DND-41 (cell line): ENCODE measurements at regions not wholly inside any gene's neighbourhood (a gene's known extent, or its start where the extent isn't known, plus 50 kb on each side); places are given as distances from the start of the nearest gene placed in this dataset.

Source experiments
- ATAC-seq: fragments of 200-7000 bp; cut with Tn5 transposase; 3 replicates; pipeline ENCODE4 v1.9.1; 2021; ENCODE audit warnings: low read depth; ENCODE audit not compliant: insufficient read depth
- DNase-seq: peaks from one replicate; pipeline ENCODE4 v3.0.0-alpha.2; 2020
- H2AFZ ChIP-seq: 2 replicates; pipeline ENCODE4 v1.6.0; 2012; ENCODE audit warnings: low read depth, low read length
- H3K27ac ChIP-seq: 2 replicates; pipeline ENCODE4 v1.5.1; 2012; ENCODE audit warnings: low read length, inconsistent platforms
- H3K27me3 ChIP-seq: fragments of 200-600 bp; sonication (generic); 2 replicates; pipeline ENCODE4 v1.6.0; 2012; ENCODE audit warnings: low read length, mild to moderate bottlenecking, inconsistent platforms; ENCODE audit not compliant: insufficient read depth, poor library complexity
- H3K36me3 ChIP-seq: 2 replicates; pipeline ENCODE4 v1.5.1; 2012; ENCODE audit warnings: low read length, inconsistent platforms; ENCODE audit not compliant: insufficient read depth
- H3K4me1 ChIP-seq: 2 replicates; pipeline ENCODE4 v1.5.1; 2012; ENCODE audit warnings: mild to moderate bottlenecking, low read length; ENCODE audit not compliant: insufficient read depth
- H3K4me2 ChIP-seq: 2 replicates; pipeline ENCODE4 v1.6.0; 2012; ENCODE audit warnings: mild to moderate bottlenecking, moderate library complexity, low read length, inconsistent platforms; ENCODE audit not compliant: insufficient read depth
- H3K4me3 ChIP-seq, 2 experiments: fragments of 200-600 bp in 1 of 2; shearing (Covaris generic) in 1 of 2; 2 replicates each; pipeline ENCODE4 v1.5.1; 2012 to 2016; ENCODE audit warnings: inconsistent platforms in 2 of 2, low read length in 2 of 2, mild to moderate bottlenecking in 2 of 2, low read depth in 1 of 2, moderate library complexity in 1 of 2
- H3K79me2 ChIP-seq: 2 replicates; pipeline ENCODE4 v1.6.0; 2012; ENCODE audit warnings: low read length, inconsistent platforms; ENCODE audit not compliant: insufficient read depth
- H3K9ac ChIP-seq: 2 replicates; pipeline ENCODE4 v1.6.0; 2012; ENCODE audit warnings: low read depth, mild to moderate bottlenecking, inconsistent platforms, low read length, moderate library complexity
- H3K9me3 ChIP-seq: 2 replicates; pipeline ENCODE4 v1.5.1; 2012; ENCODE audit warnings: low read length, moderate library complexity, mild to moderate bottlenecking, inconsistent platforms; ENCODE audit not compliant: insufficient read depth, severe bottlenecking
- H4K20me1 ChIP-seq: 2 replicates; pipeline ENCODE4 v1.6.0; 2012; ENCODE audit warnings: low read length; ENCODE audit not compliant: insufficient read depth
- EZH2 ChIP-seq: IDR thresholded peaks from 3 replicates; pipeline ENCODE4 v1.6.1; 2012; ENCODE audit warnings: borderline replicate concordance, low read depth, mild to moderate bottlenecking, moderate library complexity, low read length, inconsistent platforms; ENCODE audit not compliant: severe bottlenecking
- TF ChIP-seq, protein P1 (sequence below): IDR thresholded peaks from 2 replicates; pipeline ENCODE4 v1.5.1; 2012; ENCODE audit warnings: borderline replicate concordance, low read length, moderate library complexity, mild to moderate bottlenecking; ENCODE audit not compliant: poor library complexity, severe bottlenecking; ENCODE audit errors: extremely low read depth

DNA sequence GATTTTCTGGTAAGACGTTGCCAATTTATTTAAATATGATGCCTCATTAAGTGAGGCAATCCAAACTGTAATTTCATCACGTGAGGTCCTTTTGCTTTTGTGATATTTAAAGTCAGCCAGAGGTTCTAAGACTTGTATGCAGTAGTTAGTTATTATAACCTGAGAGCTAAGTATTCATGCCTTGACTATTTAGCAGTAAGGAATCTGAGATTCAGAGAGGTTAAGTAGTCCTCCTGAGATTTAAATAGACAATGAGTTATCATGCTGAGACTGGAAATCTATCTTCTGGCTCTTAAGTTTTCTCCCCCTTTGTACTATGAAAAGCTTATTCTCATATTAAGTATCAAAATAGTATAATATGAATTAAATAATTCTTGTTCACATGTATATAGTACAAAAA lies 158.0 kb downstream of the UTRN start:
- Histone ChIP-seq H3K4me2 (no peak overlapping the region), H3K36me3 (peaks cover 88% of the 10 kb centered on the region), H2AFZ (no peak overlapping the region), H3K9ac (no peak overlapping the region), H3K4me1 (no peaks in the 10 kb centered on the region), H4K20me1 (no peaks in the 10 kb centered on the region), H3K79me2 (no peaks in the 10 kb centered on the region), H3K27me3 (no peaks in the 10 kb centered on the region), H3K27ac (no peak overlapping the region), H3K9me3 (peaks cover 22% of the 10 kb centered on the region), H3K4me3 (no peak overlapping the region)
- ATAC-seq (no peak), DNase-seq (no peak)
- TF ChIP-seq, protein P1, sequence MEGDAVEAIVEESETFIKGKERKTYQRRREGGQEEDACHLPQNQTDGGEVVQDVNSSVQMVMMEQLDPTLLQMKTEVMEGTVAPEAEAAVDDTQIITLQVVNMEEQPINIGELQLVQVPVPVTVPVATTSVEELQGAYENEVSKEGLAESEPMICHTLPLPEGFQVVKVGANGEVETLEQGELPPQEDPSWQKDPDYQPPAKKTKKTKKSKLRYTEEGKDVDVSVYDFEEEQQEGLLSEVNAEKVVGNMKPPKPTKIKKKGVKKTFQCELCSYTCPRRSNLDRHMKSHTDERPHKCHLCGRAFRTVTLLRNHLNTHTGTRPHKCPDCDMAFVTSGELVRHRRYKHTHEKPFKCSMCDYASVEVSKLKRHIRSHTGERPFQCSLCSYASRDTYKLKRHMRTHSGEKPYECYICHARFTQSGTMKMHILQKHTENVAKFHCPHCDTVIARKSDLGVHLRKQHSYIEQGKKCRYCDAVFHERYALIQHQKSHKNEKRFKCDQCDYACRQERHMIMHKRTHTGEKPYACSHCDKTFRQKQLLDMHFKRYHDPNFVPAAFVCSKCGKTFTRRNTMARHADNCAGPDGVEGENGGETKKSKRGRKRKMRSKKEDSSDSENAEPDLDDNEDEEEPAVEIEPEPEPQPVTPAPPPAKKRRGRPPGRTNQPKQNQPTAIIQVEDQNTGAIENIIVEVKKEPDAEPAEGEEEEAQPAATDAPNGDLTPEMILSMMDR: no peak
- TF ChIP-seq EZH2: no peak

DNA sequence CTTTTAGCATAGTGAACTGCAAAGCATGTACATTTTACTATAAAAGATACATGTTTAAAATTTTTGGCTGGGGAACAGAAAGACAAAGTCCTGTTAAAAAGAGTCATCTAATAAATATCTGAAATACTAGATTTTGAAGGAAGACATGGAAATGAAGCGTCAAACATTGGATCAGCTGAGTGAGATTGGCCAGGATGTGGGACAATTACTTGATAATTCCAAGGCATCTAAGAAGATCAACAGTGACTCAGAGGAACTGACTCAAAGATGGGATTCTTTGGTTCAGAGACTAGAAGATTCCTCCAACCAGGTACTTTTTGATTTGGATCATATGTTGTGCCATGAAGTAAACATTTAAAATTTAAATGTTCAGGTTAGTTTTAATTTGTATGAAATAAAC lies 162.3 kb downstream of the UTRN start:
- no peak overlapping the region for H3K27ac ChIP-seq

DNA sequence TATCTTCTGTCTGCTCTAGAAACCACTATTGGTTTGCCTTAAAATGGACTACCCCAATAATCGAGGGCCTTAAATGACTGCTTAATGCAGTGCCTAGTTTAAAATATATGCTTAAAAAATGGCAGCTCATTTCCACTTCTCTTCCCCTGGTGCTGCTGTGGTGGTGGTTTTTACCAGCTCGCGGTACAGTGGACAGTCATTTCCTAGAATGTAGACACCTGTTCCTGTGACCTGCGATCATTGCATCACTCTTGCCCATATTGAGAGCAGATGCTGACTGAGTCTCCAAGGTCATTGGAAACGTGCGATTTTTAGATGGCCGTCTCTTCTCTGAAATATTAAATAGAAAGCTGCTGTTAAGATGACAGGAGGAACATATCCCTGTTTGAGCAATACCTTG lies 164.1 kb downstream of the UTRN start:
- no peak overlapping the region for H3K4me2 ChIP-seq
- H3K9me3 ChIP-seq: no peaks in the 10 kb centered on the region
- no peaks in the 10 kb centered on the region for H3K79me2 ChIP-seq
- no peaks in the 10 kb centered on the region for H4K20me1 ChIP-seq
- no peaks in the 10 kb centered on the region for H3K4me1 ChIP-seq
- ATAC-seq (no peak), DNase-seq (no peak)
- no peak overlapping the region for H2AFZ ChIP-seq
- no peak overlapping the region for H3K4me3 ChIP-seq
- H3K27me3 ChIP-seq: no peaks in the 10 kb centered on the region
- H3K36me3 ChIP-seq: peaks cover 61% of the 10 kb centered on the region
- no peak overlapping the region for H3K27ac ChIP-seq
- no peak overlapping the region for H3K9ac ChIP-seq
- TF ChIP-seq, protein P1: no peak
- no peak for TF ChIP-seq EZH2

More for the DNA sequence above, 162.3 kb downstream of the UTRN start:
- Histone ChIP-seq H3K9ac (no peak overlapping the region), H4K20me1 (no peaks in the 10 kb centered on the region), H2AFZ (no peak overlapping the region), H3K4me1 (no peaks in the 10 kb centered on the region), H3K36me3 (peaks cover 73% of the 10 kb centered on the region), H3K4me3 (no peak overlapping the region), H3K27me3 (no peaks in the 10 kb centered on the region), H3K9me3 (no peaks in the 10 kb centered on the region), H3K4me2 (no peak overlapping the region), H3K79me2 (no peaks in the 10 kb centered on the region)
- no peak for ATAC-seq
- TF ChIP-seq EZH2: no peak
- TF ChIP-seq, protein P1: no peak
- DNase-seq: no peak

DNA sequence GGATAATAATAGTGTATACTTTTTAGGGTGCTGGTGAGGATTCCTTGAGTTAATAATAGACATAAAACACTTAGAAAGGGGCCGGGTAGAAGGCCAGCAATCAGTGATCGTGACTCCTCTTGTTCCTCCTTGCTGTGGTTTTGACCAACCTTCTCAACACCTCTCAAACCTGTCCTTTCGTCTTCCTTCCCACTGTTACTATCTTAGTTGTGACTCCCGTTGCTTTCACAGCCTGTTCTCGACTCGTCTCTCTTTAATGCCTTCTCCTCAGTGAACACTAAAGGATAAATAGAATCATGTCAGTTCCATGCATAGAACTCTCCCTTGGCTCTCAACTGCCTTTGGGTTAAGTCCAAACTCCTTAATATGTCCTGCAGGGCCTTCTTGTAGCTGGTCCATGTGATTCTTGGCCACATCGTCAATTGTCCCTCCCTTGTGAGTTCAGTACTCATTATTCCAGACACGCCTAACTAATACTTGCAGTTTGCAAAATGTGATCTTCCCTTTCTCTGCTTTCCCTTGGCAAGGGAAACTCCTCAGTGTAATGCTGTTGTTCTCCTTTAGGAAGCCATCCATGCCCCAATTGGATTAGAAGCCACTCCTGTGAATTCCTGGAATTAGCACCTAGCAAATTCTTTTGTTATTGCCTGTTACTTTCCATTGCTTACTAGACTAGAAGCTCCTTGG lies 164.9 kb downstream of the UTRN start:
- H3K4me2 ChIP-seq: no peak overlapping the region
- H3K79me2 ChIP-seq: no peaks in the 10 kb centered on the region

More for the DNA sequence above, 164.9 kb downstream of the UTRN start:
- no peak overlapping the region for H3K9ac ChIP-seq
- H3K9me3 ChIP-seq: no peaks in the 10 kb centered on the region
- H2AFZ ChIP-seq: no peak overlapping the region
- H3K36me3 ChIP-seq: peaks cover 61% of the 10 kb centered on the region
- no peak overlapping the region for H3K4me3 ChIP-seq
- no peak for DNase-seq
- no peaks in the 10 kb centered on the region for H4K20me1 ChIP-seq
- ATAC-seq: no peak
- no peak overlapping the region for H3K27ac ChIP-seq
- H3K27me3 ChIP-seq: no peaks in the 10 kb centered on the region
- no peak for TF ChIP-seq EZH2
- TF ChIP-seq, protein P1: no peak
- no peaks in the 10 kb centered on the region for H3K4me1 ChIP-seq
